ENCODE measurements at regions not wholly inside any gene's neighbourhood (a gene's known extent, or its start where the extent isn't known, plus 50 kb on each side); places are given as distances from the start of the nearest gene placed in this dataset.

GRCh38 chr15:47212222-47213010 lies 504.9 kb upstream of the SEMA6D start:
- no peaks in the 10 kb centered on the region for H3K36me3 ChIP-seq (ENCODE audit: control insufficient read depth, insufficient read depth, low read length)
- no peaks in the 10 kb centered on the region for H3K27me3 ChIP-seq (replicated peaks; ENCODE audit: control insufficient read depth, insufficient read depth, low read length, poor library complexity, severe bottlenecking)
- DNase-seq, result no peak
- H3K27ac ChIP-seq (ENCODE audit: insufficient read depth, low read length, poor library complexity, severe bottlenecking), result no peak overlapping the region
- H3K4me1 ChIP-seq (ENCODE audit: control insufficient read depth, insufficient read depth, low read length, poor library complexity, severe bottlenecking), result no peaks in the 10 kb centered on the region
- no peak overlapping the region for H3K4me3 ChIP-seq (ENCODE audit: insufficient read depth, low read depth, low read length, poor library complexity, severe bottlenecking)
- no peaks in the 10 kb centered on the region for H3K9me3 ChIP-seq (ENCODE audit: control insufficient read depth, low read length)

- Histone ChIP-seq H3K4me1 (ENCODE audit: control insufficient read depth, insufficient read depth, low read length, poor library complexity, severe bottlenecking) (no peaks in the 10 kb centered on the region), H3K27ac (ENCODE audit: insufficient read depth, low read length, poor library complexity, severe bottlenecking) (no peak overlapping the region), H3K27me3 (replicated peaks; ENCODE audit: control insufficient read depth, insufficient read depth, low read length, poor library complexity, severe bottlenecking) (no peaks in the 10 kb centered on the region), H3K9me3 (ENCODE audit: control insufficient read depth, low read length) (no peaks in the 10 kb centered on the region), H3K36me3 (ENCODE audit: control insufficient read depth, insufficient read depth, low read length) (no peaks in the 10 kb centered on the region), H3K4me3 (ENCODE audit: insufficient read depth, low read depth, low read length, poor library complexity, severe bottlenecking) (no peak overlapping the region)
- DNase-seq, result no peak
Measured at GRCh38 chr15:47213883-47214282, 503.4 kb upstream of the SEMA6D start.

GRCh38 chr15:47218295-47218694 lies 499.0 kb upstream of the SEMA6D start:
- no peak for DNase-seq
- no peak overlapping the region for H3K4me3 ChIP-seq (ENCODE audit: insufficient read depth, low read depth, low read length, poor library complexity, severe bottlenecking)
- no peaks in the 10 kb centered on the region for H3K9me3 ChIP-seq (ENCODE audit: control insufficient read depth, low read length)
- H3K36me3 ChIP-seq (ENCODE audit: control insufficient read depth, insufficient read depth, low read length), result no peaks in the 10 kb centered on the region
- no peaks in the 10 kb centered on the region for H3K27me3 ChIP-seq (replicated peaks; ENCODE audit: control insufficient read depth, insufficient read depth, low read length, poor library complexity, severe bottlenecking)
- H3K4me1 ChIP-seq (ENCODE audit: control insufficient read depth, insufficient read depth, low read length, poor library complexity, severe bottlenecking), result no peaks in the 10 kb centered on the region
- no peak overlapping the region for H3K27ac ChIP-seq (ENCODE audit: insufficient read depth, low read length, poor library complexity, severe bottlenecking)

GRCh38 chr15:47244361-47244760 lies 472.9 kb upstream of the SEMA6D start:
- H3K27me3 ChIP-seq (replicated peaks; ENCODE audit: control insufficient read depth, insufficient read depth, low read length, poor library complexity, severe bottlenecking), result no peaks in the 10 kb centered on the region
- H3K36me3 ChIP-seq (ENCODE audit: control insufficient read depth, insufficient read depth, low read length), result no peaks in the 10 kb centered on the region
- DNase-seq, result no peak
- H3K27ac ChIP-seq (ENCODE audit: insufficient read depth, low read length, poor library complexity, severe bottlenecking), result no peak overlapping the region
- H3K4me3 ChIP-seq (ENCODE audit: insufficient read depth, low read depth, low read length, poor library complexity, severe bottlenecking), result no peak overlapping the region
- H3K4me1 ChIP-seq (ENCODE audit: control insufficient read depth, insufficient read depth, low read length, poor library complexity, severe bottlenecking), result no peaks in the 10 kb centered on the region
- no peaks in the 10 kb centered on the region for H3K9me3 ChIP-seq (ENCODE audit: control insufficient read depth, low read length)

GRCh38 chr15:47246317-47246716 lies 471.0 kb upstream of the SEMA6D start:
- Histone ChIP-seq H3K27ac (ENCODE audit: insufficient read depth, low read length, poor library complexity, severe bottlenecking) (no peak overlapping the region), H3K9me3 (ENCODE audit: control insufficient read depth, low read length) (no peaks in the 10 kb centered on the region), H3K4me1 (ENCODE audit: control insufficient read depth, insufficient read depth, low read length, poor library complexity, severe bottlenecking) (no peaks in the 10 kb centered on the region), H3K36me3 (ENCODE audit: control insufficient read depth, insufficient read depth, low read length) (no peaks in the 10 kb centered on the region), H3K27me3 (replicated peaks; ENCODE audit: control insufficient read depth, insufficient read depth, low read length, poor library complexity, severe bottlenecking) (no peaks in the 10 kb centered on the region), H3K4me3 (ENCODE audit: insufficient read depth, low read depth, low read length, poor library complexity, severe bottlenecking) (no peak overlapping the region)
- no peak for DNase-seq

- DNase-seq, result no peak
- H3K4me3 ChIP-seq (ENCODE audit: insufficient read depth, low read depth, low read length, poor library complexity, severe bottlenecking), result no peak overlapping the region
- H3K27me3 ChIP-seq (replicated peaks; ENCODE audit: control insufficient read depth, insufficient read depth, low read length, poor library complexity, severe bottlenecking), result no peaks in the 10 kb centered on the region
- H3K4me1 ChIP-seq (ENCODE audit: control insufficient read depth, insufficient read depth, low read length, poor library complexity, severe bottlenecking), result no peaks in the 10 kb centered on the region
- H3K36me3 ChIP-seq (ENCODE audit: control insufficient read depth, insufficient read depth, low read length), result no peaks in the 10 kb centered on the region
- H3K9me3 ChIP-seq (ENCODE audit: control insufficient read depth, low read length), result no peaks in the 10 kb centered on the region
- no peak overlapping the region for H3K27ac ChIP-seq (ENCODE audit: insufficient read depth, low read length, poor library complexity, severe bottlenecking)
Measured at GRCh38 chr15:47258521-47258920, 458.8 kb upstream of the SEMA6D start.

GRCh38 chr15:47265686-47266085 lies 451.6 kb upstream of the SEMA6D start:
- no peak for DNase-seq
- Histone ChIP-seq H3K27me3 (replicated peaks; ENCODE audit: control insufficient read depth, insufficient read depth, low read length, poor library complexity, severe bottlenecking) (no peaks in the 10 kb centered on the region), H3K9me3 (ENCODE audit: control insufficient read depth, low read length) (no peaks in the 10 kb centered on the region), H3K4me1 (ENCODE audit: control insufficient read depth, insufficient read depth, low read length, poor library complexity, severe bottlenecking) (no peaks in the 10 kb centered on the region), H3K4me3 (ENCODE audit: insufficient read depth, low read depth, low read length, poor library complexity, severe bottlenecking) (no peak overlapping the region), H3K36me3 (ENCODE audit: control insufficient read depth, insufficient read depth, low read length) (no peaks in the 10 kb centered on the region), H3K27ac (ENCODE audit: insufficient read depth, low read length, poor library complexity, severe bottlenecking) (no peak overlapping the region)

GRCh38 chr15:47266566-47266965 lies 450.7 kb upstream of the SEMA6D start:
- Histone ChIP-seq H3K9me3 (ENCODE audit: control insufficient read depth, low read length) (no peaks in the 10 kb centered on the region), H3K27me3 (replicated peaks; ENCODE audit: control insufficient read depth, insufficient read depth, low read length, poor library complexity, severe bottlenecking) (no peaks in the 10 kb centered on the region), H3K36me3 (ENCODE audit: control insufficient read depth, insufficient read depth, low read length) (no peaks in the 10 kb centered on the region), H3K27ac (ENCODE audit: insufficient read depth, low read length, poor library complexity, severe bottlenecking) (no peak overlapping the region), H3K4me1 (ENCODE audit: control insufficient read depth, insufficient read depth, low read length, poor library complexity, severe bottlenecking) (no peaks in the 10 kb centered on the region), H3K4me3 (ENCODE audit: insufficient read depth, low read depth, low read length, poor library complexity, severe bottlenecking) (no peak overlapping the region)
- DNase-seq, result no peak

- Histone ChIP-seq H3K4me3 (ENCODE audit: insufficient read depth, low read depth, low read length, poor library complexity, severe bottlenecking) (no peak overlapping the region), H3K9me3 (ENCODE audit: control insufficient read depth, low read length) (no peaks in the 10 kb centered on the region), H3K27ac (ENCODE audit: insufficient read depth, low read length, poor library complexity, severe bottlenecking) (no peak overlapping the region), H3K27me3 (replicated peaks; ENCODE audit: control insufficient read depth, insufficient read depth, low read length, poor library complexity, severe bottlenecking) (no peaks in the 10 kb centered on the region), H3K4me1 (ENCODE audit: control insufficient read depth, insufficient read depth, low read length, poor library complexity, severe bottlenecking) (no peaks in the 10 kb centered on the region), H3K36me3 (ENCODE audit: control insufficient read depth, insufficient read depth, low read length) (no peaks in the 10 kb centered on the region)
- no peak for DNase-seq
Measured at GRCh38 chr15:47273864-47274263, 443.4 kb upstream of the SEMA6D start.

GRCh38 chr15:47283246-47283645 lies 434.1 kb upstream of the SEMA6D start:
- H3K9me3 ChIP-seq (ENCODE audit: control insufficient read depth, low read length), result no peaks in the 10 kb centered on the region
- no peak overlapping the region for H3K27ac ChIP-seq (ENCODE audit: insufficient read depth, low read length, poor library complexity, severe bottlenecking)
- H3K4me1 ChIP-seq (ENCODE audit: control insufficient read depth, insufficient read depth, low read length, poor library complexity, severe bottlenecking), result no peaks in the 10 kb centered on the region
- no peak for DNase-seq
- H3K4me3 ChIP-seq (ENCODE audit: insufficient read depth, low read depth, low read length, poor library complexity, severe bottlenecking), result no peak overlapping the region
- H3K36me3 ChIP-seq (ENCODE audit: control insufficient read depth, insufficient read depth, low read length), result no peaks in the 10 kb centered on the region
- no peaks in the 10 kb centered on the region for H3K27me3 ChIP-seq (replicated peaks; ENCODE audit: control insufficient read depth, insufficient read depth, low read length, poor library complexity, severe bottlenecking)
